ENCODE measurements at regions not wholly inside any gene's neighbourhood (a gene's known extent, or its start where the extent isn't known, plus 50 kb on each side); places are given as distances from the start of the nearest gene placed in this dataset.

DNA sequence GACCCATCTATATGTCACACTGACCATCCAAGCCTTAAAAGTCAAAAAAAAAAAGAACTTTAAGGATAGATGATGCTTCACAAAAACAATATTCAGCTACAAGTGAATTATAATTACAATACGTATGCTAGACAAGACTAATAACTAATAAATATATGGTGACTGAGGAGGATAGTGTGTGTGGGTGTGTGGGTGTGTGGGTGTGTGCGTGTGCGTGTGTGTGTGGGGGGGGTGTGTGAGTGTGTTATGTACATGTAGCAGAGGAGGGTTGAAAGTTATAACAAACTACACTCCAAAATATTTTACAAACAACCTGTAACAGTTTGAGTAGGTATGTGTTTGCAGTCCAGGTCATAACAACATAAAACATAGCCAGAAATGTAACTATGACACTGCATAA lies 159.2 kb upstream of the RBBP8 start:
- peaks cover 9% of the 10 kb centered on the region for H3K9me3 Mint-ChIP-seq
- no peak overlapping the region for H3K4me3 Mint-ChIP-seq
- DNase-seq: no peak
- H3K27ac Mint-ChIP-seq: no peak overlapping the region
- H3K4me1 Mint-ChIP-seq (ENCODE audit: low read depth): no peaks in the 10 kb centered on the region
- peaks cover 16% of the 10 kb centered on the region for H3K27me3 Mint-ChIP-seq
- H3K36me3 Mint-ChIP-seq (ENCODE audit: low read depth): no peaks in the 10 kb centered on the region

- no peak overlapping the region for H3K27ac Mint-ChIP-seq
- DNase-seq: no peak
- no peak overlapping the region for H3K4me3 Mint-ChIP-seq
- no peaks in the 10 kb centered on the region for H3K9me3 Mint-ChIP-seq
- H3K36me3 Mint-ChIP-seq (ENCODE audit: low read depth): no peaks in the 10 kb centered on the region
- peaks cover 6% of the 10 kb centered on the region for H3K27me3 Mint-ChIP-seq
- H3K4me1 Mint-ChIP-seq (ENCODE audit: low read depth): no peaks in the 10 kb centered on the region
Measured at GRCh38 chr18:22778996-22779395, 154.1 kb upstream of the RBBP8 start.

- Mint-ChIP-seq H3K36me3 (ENCODE audit: low read depth) (no peaks in the 10 kb centered on the region), H3K9me3 (no peaks in the 10 kb centered on the region), H3K27ac (no peak overlapping the region), H3K27me3 (peaks cover 21% of the 10 kb centered on the region), H3K4me1 (ENCODE audit: low read depth) (no peaks in the 10 kb centered on the region), H3K4me3 (no peak overlapping the region)
- DNase-seq: no peak
Measured at GRCh38 chr18:22783245-22783644, 149.9 kb upstream of the RBBP8 start.

GRCh38 chr18:22783662-22784076 lies 149.5 kb upstream of the RBBP8 start:
- Mint-ChIP-seq H3K27me3 (peaks cover 25% of the 10 kb centered on the region), H3K36me3 (ENCODE audit: low read depth) (no peaks in the 10 kb centered on the region), H3K4me1 (ENCODE audit: low read depth) (no peaks in the 10 kb centered on the region), H3K27ac (no peak overlapping the region), H3K9me3 (no peaks in the 10 kb centered on the region), H3K4me3 (no peak overlapping the region)
- no peak for DNase-seq

GRCh38 chr18:22789052-22789451 lies 144.1 kb upstream of the RBBP8 start:
- no peak for DNase-seq
- no peaks in the 10 kb centered on the region for H3K36me3 Mint-ChIP-seq (ENCODE audit: low read depth)
- H3K4me1 Mint-ChIP-seq (ENCODE audit: low read depth): no peaks in the 10 kb centered on the region
- peaks cover 38% of the 10 kb centered on the region for H3K27me3 Mint-ChIP-seq
- no peak overlapping the region for H3K4me3 Mint-ChIP-seq
- H3K9me3 Mint-ChIP-seq: no peaks in the 10 kb centered on the region
- H3K27ac Mint-ChIP-seq: no peak overlapping the region

- H3K27me3 Mint-ChIP-seq: peaks cover 34% of the 10 kb centered on the region
- H3K4me3 Mint-ChIP-seq: no peak overlapping the region
- H3K27ac Mint-ChIP-seq: no peak overlapping the region
Measured at GRCh38 chr18:22789600-22789999, 143.5 kb upstream of the RBBP8 start.

DNA sequence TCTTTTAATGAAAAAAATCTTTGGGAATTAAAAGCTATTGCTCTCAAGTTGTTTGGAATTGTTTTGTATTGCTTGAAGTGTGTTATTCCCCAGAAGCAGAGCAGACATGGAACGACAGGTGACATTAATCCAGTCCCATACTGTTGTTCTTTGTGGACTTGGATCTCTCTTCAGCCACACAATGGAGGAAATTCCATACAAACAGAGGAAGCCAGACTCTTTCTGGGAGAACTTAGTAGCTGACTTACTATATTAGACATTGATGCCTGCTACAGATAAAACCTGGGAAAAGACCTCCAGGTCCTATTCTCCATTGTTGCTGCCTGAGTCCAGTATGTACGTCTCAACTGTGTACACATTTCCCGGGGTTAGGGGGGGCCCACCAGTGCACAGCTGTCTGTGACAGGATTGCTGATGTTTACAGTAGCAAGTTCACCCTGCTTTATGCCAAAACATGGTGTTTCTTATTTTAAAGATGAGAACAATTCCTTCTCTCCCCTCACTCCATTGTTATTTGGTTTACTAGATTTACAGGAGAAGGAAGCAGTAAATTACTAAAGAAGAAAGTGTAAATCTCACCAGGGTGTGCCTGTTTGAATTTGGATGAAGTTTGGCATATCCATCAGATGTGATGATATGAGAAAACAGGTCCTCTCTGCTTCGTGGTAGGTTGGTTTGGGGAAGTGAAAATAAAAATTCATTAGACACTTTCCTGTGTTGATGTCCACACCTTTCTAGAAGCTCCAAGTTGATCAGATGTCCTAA lies 142.4 kb upstream of the RBBP8 start:
- Mint-ChIP-seq H3K4me3 (no peak overlapping the region), H3K36me3 (ENCODE audit: low read depth) (no peaks in the 10 kb centered on the region), H3K27ac (no peak overlapping the region), H3K27me3 (peaks cover 28% of the 10 kb centered on the region), H3K4me1 (ENCODE audit: low read depth) (no peaks in the 10 kb centered on the region), H3K9me3 (no peaks in the 10 kb centered on the region)
- no peak for DNase-seq

More at GRCh38 chr18:22789600-22789999, 143.5 kb upstream of the RBBP8 start:
- no peaks in the 10 kb centered on the region for H3K36me3 Mint-ChIP-seq (ENCODE audit: low read depth)
- no peaks in the 10 kb centered on the region for H3K4me1 Mint-ChIP-seq (ENCODE audit: low read depth)
- DNase-seq: no peak
- no peaks in the 10 kb centered on the region for H3K9me3 Mint-ChIP-seq

DNA sequence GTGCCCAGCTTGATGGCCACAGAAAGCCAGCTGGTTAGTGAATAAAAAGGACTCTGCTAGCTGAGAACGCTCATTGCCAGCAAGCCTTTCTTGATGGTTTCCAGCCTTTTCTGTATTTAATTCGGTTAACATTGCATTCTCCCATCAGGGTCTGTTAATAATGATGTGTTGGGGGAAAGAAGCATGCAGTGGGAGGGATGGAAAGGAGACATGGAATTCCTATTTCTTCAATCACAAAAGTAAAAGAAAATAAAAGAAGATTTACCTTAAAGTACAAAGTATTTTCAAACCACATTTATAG lies 141.9 kb upstream of the RBBP8 start:
- no peaks in the 10 kb centered on the region for H3K9me3 Mint-ChIP-seq
- no peak overlapping the region for H3K4me3 Mint-ChIP-seq
- no peak for DNase-seq
- H3K27me3 Mint-ChIP-seq: peaks cover 23% of the 10 kb centered on the region
- no peak overlapping the region for H3K27ac Mint-ChIP-seq
- no peaks in the 10 kb centered on the region for H3K4me1 Mint-ChIP-seq (ENCODE audit: low read depth)
- H3K36me3 Mint-ChIP-seq (ENCODE audit: low read depth): no peaks in the 10 kb centered on the region

GRCh38 chr18:22796113-22796512 lies 137.0 kb upstream of the RBBP8 start:
- Mint-ChIP-seq H3K4me3 (no peak overlapping the region), H3K27ac (no peak overlapping the region), H3K36me3 (ENCODE audit: low read depth) (no peaks in the 10 kb centered on the region), H3K4me1 (ENCODE audit: low read depth) (no peaks in the 10 kb centered on the region), H3K9me3 (no peaks in the 10 kb centered on the region), H3K27me3 (peaks cover 17% of the 10 kb centered on the region)
- no peak for DNase-seq

DNA sequence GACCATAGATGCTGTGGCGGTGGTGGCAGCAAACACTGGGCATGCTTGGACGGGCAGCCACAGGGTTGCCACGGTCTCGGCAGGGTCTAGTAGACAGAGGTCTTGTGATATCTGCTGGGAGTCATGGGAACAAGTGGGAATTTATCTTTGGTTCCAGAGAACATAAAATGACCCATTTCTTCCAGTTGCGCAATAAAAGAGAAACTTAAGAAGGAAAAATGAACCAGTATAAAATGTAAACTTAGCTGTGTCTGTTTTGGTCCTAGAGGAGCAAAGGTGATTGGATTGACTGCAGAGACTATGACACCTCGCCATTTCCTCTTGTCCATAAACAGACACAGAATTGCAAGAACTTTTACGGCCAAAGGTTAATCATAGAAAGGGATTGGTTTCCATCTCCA lies 132.6 kb upstream of the RBBP8 start:
- no peak overlapping the region for H3K4me3 Mint-ChIP-seq
- H3K27ac Mint-ChIP-seq: no peak overlapping the region
- no peaks in the 10 kb centered on the region for H3K4me1 Mint-ChIP-seq (ENCODE audit: low read depth)
- no peaks in the 10 kb centered on the region for H3K36me3 Mint-ChIP-seq (ENCODE audit: low read depth)
- H3K27me3 Mint-ChIP-seq: peaks cover 3% of the 10 kb centered on the region
- DNase-seq: no peak
- H3K9me3 Mint-ChIP-seq: no peaks in the 10 kb centered on the region

DNA sequence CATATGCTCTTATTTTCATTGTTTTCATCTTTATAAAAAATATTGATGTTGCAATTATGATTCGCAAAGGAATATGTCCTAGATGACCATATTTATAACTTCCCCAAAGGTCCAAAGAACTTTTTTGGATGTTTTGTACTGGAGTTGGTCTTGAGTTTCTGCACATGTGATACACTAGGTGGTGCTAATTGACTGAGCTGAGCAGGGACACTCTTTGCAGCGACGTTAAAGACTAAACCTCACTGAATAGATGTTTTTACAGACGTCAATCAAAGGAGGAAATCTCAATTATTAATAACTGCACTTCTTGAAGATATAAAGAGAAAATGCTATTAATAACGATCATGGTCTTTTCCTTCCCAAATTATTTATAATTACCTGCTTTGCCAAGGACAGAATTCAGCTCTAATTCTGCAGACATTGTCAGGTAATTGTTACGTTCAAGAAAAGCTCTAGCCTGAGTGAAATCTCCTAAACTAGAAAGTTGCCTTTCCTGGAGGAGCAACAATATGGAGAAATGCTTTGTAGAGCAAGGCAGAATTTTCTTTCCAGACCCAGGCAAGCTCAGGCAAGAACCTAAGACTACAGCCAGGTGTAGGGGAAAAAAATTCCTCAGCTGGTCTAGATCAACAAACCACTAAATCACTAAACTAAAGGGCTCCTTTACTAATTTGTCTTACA lies 119.3 kb upstream of the RBBP8 start:
- H3K9me3 Mint-ChIP-seq: no peaks in the 10 kb centered on the region
- peaks cover 37% of the 10 kb centered on the region for H3K27me3 Mint-ChIP-seq
- H3K4me1 Mint-ChIP-seq (ENCODE audit: low read depth): no peaks in the 10 kb centered on the region
- H3K4me3 Mint-ChIP-seq: no peak overlapping the region
- no peaks in the 10 kb centered on the region for H3K36me3 Mint-ChIP-seq (ENCODE audit: low read depth)
- no peak for DNase-seq
- no peak overlapping the region for H3K27ac Mint-ChIP-seq

DNA sequence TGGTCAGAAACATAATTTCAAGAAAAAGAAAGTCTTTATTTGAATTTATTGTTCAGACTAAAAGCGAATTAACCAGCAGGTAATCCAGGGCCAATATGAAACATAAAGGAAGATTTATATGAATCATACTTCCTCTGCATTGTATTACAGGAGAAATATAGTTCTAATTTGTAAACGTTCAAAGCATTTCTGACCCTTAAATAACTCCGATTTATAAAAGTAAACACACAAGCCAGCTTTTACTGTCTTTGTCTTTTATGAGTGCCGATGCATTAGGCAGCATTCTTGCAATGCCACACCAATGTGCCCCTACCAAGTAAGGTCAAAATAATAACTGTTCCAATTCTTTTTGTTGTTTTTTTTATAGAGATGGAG lies 118.8 kb upstream of the RBBP8 start:
- no peak for DNase-seq
- H3K4me3 Mint-ChIP-seq: no peak overlapping the region

GRCh38 chr18:22816266-22817176 lies 116.6 kb upstream of the RBBP8 start:
- peaks cover 37% of the 10 kb centered on the region for H3K27me3 Mint-ChIP-seq
- no peak overlapping the region for H3K4me3 Mint-ChIP-seq

More for the DNA sequence above, 118.8 kb upstream of the RBBP8 start:
- Mint-ChIP-seq H3K4me1 (ENCODE audit: low read depth) (no peaks in the 10 kb centered on the region), H3K9me3 (no peaks in the 10 kb centered on the region), H3K27ac (no peak overlapping the region), H3K27me3 (peaks cover 37% of the 10 kb centered on the region), H3K36me3 (ENCODE audit: low read depth) (no peaks in the 10 kb centered on the region)

GRCh38 chr18:22817844-22818243 lies 115.3 kb upstream of the RBBP8 start:
- H3K36me3 Mint-ChIP-seq (ENCODE audit: low read depth): no peaks in the 10 kb centered on the region
- no peak for DNase-seq
- H3K4me1 Mint-ChIP-seq (ENCODE audit: low read depth): no peaks in the 10 kb centered on the region
- H3K27ac Mint-ChIP-seq: no peak overlapping the region
- H3K27me3 Mint-ChIP-seq: peaks cover 26% of the 10 kb centered on the region
- no peaks in the 10 kb centered on the region for H3K9me3 Mint-ChIP-seq
- no peak overlapping the region for H3K4me3 Mint-ChIP-seq

More at GRCh38 chr18:22816266-22817176, 116.6 kb upstream of the RBBP8 start:
- H3K36me3 Mint-ChIP-seq (ENCODE audit: low read depth): no peaks in the 10 kb centered on the region
- no peak overlapping the region for H3K27ac Mint-ChIP-seq
- no peaks in the 10 kb centered on the region for H3K4me1 Mint-ChIP-seq (ENCODE audit: low read depth)
- no peak for DNase-seq
- no peaks in the 10 kb centered on the region for H3K9me3 Mint-ChIP-seq

GRCh38 chr18:22822024-22822423 lies 111.1 kb upstream of the RBBP8 start:
- no peak overlapping the region for H3K27ac Mint-ChIP-seq
- H3K36me3 Mint-ChIP-seq (ENCODE audit: low read depth): no peaks in the 10 kb centered on the region
- H3K4me3 Mint-ChIP-seq: no peak overlapping the region
- peaks cover 15% of the 10 kb centered on the region for H3K27me3 Mint-ChIP-seq
- H3K9me3 Mint-ChIP-seq: no peaks in the 10 kb centered on the region
- no peaks in the 10 kb centered on the region for H3K4me1 Mint-ChIP-seq (ENCODE audit: low read depth)
- no peak for DNase-seq

Measured in activated T-cell treated with anti-CD3 and anti-CD28 coated beads, Interleukin-2, amount 50 U/mL, for 24 hours (primary cell).